ENCODE measurements at regions not wholly inside any gene's neighbourhood (a gene's known extent, or its start where the extent isn't known, plus 50 kb on each side); places are given as distances from the start of the nearest gene placed in this dataset.

DNA sequence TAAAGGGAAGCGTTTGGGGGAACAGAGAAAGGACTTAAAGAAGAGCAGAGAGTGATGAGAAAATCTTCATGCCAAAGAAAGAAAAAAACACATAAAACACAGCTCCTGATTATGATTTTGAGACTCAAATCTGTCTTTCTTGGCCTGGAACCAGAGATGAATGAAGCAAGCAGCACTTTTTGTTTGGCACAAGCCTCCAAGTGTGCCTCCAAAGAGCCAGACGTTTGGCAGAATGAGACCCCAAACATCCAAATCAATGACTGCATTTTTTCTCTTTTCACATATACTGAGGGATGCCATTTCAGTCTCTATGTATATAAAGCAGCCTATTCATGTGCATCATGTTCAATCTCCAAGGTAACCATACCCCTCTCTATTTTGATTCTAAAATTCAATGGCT is 424.2 kb downstream of the TUSC1 start:
- H3K9me3 ChIP-seq = no peaks in the 10 kb centered on the region
- no peaks in the 10 kb centered on the region for H3K36me3 ChIP-seq
- no peak overlapping the region for H3K4me3 ChIP-seq
- no peaks in the 10 kb centered on the region for H3K27me3 ChIP-seq (replicated peaks; ENCODE audit: insufficient read depth)
- no peak for TF ChIP-seq CTCF (IDR thresholded peaks at IDR 0.05)
- no peaks in the 10 kb centered on the region for H3K4me1 ChIP-seq (ENCODE audit: control insufficient read depth in 1 of 2, low read depth in 2 of 2)
- ATAC-seq (ENCODE audit: insufficient number of reproducible peaks, low FRiP score, low read depth) = no peak
- DNase-seq (ENCODE audit: low spot score) = no peak
- no peak overlapping the region for H3K27ac ChIP-seq

GRCh38 chr9:25241421-25241820 is 436.8 kb downstream of the TUSC1 start:
- H3K27me3 ChIP-seq (replicated peaks; ENCODE audit: insufficient read depth) = no peaks in the 10 kb centered on the region
- H3K36me3 ChIP-seq = no peaks in the 10 kb centered on the region
- no peaks in the 10 kb centered on the region for H3K4me1 ChIP-seq (ENCODE audit: control insufficient read depth in 1 of 2, low read depth in 2 of 2)
- no peak overlapping the region for H3K27ac ChIP-seq
- no peak for TF ChIP-seq CTCF (IDR thresholded peaks at IDR 0.05)
- DNase-seq (ENCODE audit: low spot score) = no peak
- H3K4me3 ChIP-seq = no peak overlapping the region
- ATAC-seq (ENCODE audit: insufficient number of reproducible peaks, low FRiP score, low read depth) = no peak
- no peaks in the 10 kb centered on the region for H3K9me3 ChIP-seq

DNA sequence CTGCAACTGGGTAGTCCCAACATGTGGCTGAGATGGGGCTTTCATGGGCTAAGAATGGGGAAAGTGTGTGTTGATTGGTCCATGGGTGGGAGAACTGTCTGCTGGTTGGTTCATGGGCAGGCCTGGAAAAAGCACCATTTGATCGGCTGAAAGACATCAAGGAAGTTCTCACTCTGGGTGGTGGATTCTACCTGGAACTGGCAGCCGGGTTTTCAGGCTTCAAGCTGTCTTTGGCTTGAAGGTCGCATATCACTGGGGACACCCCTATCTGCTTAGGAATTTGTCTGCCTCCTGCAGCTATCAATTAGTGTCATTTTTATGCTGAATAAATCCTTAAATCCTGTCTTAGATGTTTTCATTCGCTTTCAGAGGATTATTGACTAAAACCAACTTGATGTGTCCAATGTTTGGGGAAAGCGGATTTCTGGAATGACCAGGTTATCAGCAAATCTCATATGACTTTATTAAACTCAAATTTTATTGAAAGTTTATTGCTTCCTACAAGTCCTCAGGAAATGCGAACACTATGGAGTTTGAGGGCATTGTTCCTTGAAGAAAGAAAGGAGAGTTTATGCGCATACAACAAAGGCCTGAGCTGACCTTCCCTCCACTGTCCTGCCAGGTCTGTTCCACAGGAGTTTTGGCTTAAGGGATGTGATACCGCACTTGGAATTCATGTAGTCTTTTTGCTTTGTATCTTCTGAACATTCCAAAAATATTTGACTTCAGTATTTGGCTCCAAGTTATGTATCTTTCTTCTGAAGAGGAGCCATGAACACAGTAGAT is 451.1 kb downstream of the TUSC1 start:
- no peak for DNase-seq (ENCODE audit: low spot score)
- Histone ChIP-seq H3K4me3 (no peak overlapping the region), H3K27ac (no peak overlapping the region), H3K9me3 (no peaks in the 10 kb centered on the region), H3K4me1 (ENCODE audit: control insufficient read depth in 1 of 2, low read depth in 2 of 2) (no peaks in the 10 kb centered on the region), H3K36me3 (no peaks in the 10 kb centered on the region), H3K27me3 (replicated peaks; ENCODE audit: insufficient read depth) (no peaks in the 10 kb centered on the region)
- ATAC-seq (ENCODE audit: insufficient number of reproducible peaks, low FRiP score, low read depth) = no peak
- TF ChIP-seq CTCF (IDR thresholded peaks at IDR 0.05) = no peak

DNA sequence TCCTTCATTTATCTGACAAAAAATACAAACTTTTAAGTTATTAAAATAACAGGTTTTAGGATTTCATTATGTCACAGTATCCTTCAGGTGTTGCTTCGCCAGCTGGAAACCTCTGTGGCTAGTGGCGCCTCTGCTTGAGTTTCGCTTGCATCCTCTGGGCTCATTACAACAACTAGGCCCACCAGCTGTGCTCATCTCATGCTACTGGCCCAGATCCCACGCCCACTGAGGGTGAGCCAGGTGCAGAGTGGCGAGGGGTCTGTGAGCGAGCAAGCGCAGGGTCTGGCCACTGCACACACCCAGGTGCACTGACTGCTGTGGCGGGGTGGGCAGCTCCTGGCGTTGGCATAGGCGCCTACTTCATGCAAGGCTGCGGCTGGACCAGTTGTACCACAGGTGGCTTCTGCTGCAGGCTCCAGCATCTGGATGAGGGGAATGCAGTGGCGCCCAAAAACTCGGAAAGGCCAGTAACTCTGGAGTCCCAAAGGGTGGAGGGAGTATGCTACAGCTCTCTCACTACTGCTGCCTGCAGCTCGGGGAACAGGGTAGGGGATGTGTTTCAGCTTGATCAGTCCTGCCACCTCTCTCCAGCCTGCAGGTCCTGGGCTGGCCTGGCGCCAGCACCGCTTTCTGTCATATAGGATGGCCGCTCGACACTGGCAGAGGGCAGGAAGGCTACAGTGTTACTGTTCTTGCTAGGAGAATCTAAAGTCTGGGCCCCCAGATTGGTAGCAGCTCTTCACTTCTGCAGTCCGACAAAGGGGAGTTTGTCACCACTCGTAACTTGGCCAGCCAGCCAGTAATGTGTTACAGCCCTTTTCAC is 452.1 kb downstream of the TUSC1 start:
- no peak for ATAC-seq (ENCODE audit: insufficient number of reproducible peaks, low FRiP score, low read depth)
- DNase-seq (ENCODE audit: low spot score) = no peak
- no peaks in the 10 kb centered on the region for H3K9me3 ChIP-seq
- no peaks in the 10 kb centered on the region for H3K27me3 ChIP-seq (replicated peaks; ENCODE audit: insufficient read depth)
- H3K27ac ChIP-seq = no peak overlapping the region
- no peak for TF ChIP-seq CTCF (IDR thresholded peaks at IDR 0.05)
- H3K4me1 ChIP-seq (ENCODE audit: control insufficient read depth in 1 of 2, low read depth in 2 of 2) = no peaks in the 10 kb centered on the region
- no peaks in the 10 kb centered on the region for H3K36me3 ChIP-seq
- no peak overlapping the region for H3K4me3 ChIP-seq

- Histone ChIP-seq H3K36me3 (no peaks in the 10 kb centered on the region), H3K4me3 (no peak overlapping the region), H3K27me3 (replicated peaks; ENCODE audit: insufficient read depth) (no peaks in the 10 kb centered on the region), H3K27ac (no peak overlapping the region), H3K4me1 (ENCODE audit: control insufficient read depth in 1 of 2, low read depth in 2 of 2) (no peaks in the 10 kb centered on the region), H3K9me3 (no peaks in the 10 kb centered on the region)
- ATAC-seq (ENCODE audit: insufficient number of reproducible peaks, low FRiP score, low read depth) = no peak
- DNase-seq (ENCODE audit: low spot score) = no peak
- no peak for TF ChIP-seq CTCF (IDR thresholded peaks at IDR 0.05)
Observed at GRCh38 chr9:25224996-25225395, 453.2 kb downstream of the TUSC1 start.

Data from thoracic aorta (tissue), 2 donors.